ENCODE measurements at regions not wholly inside any gene's neighbourhood (a gene's known extent, or its start where the extent isn't known, plus 50 kb on each side); places are given as distances from the start of the nearest gene placed in this dataset.

GRCh38 chr6:9463311-9463710 is 951.6 kb downstream of the TFAP2A start:
- TF ChIP-seq POLR2AphosphoS5 (IDR thresholded peaks at IDR 0.05; ENCODE audit: low read depth, low read length) = no peak
- no peak for TF ChIP-seq SIN3A (IDR thresholded peaks at IDR 0.05; ENCODE audit: borderline replicate concordance, insufficient read depth, low read length)
- no peak for TF ChIP-seq FOXP2 (optimal IDR thresholded peaks at IDR 0.05; ENCODE audit: borderline replicate concordance, extremely low read depth, extremely low read length, insufficient read depth)

Measured in PFSK-1 (cell line).